Heart left ventricle (tissue), 16 donors: ENCODE measurements at regions not wholly inside any gene's neighbourhood (a gene's known extent, or its start where the extent isn't known, plus 50 kb on each side); places are given as distances from the start of the nearest gene placed in this dataset.
"Not testable (repeated sequence)": the region's sequence is repeated elsewhere in the genome, so short reads cannot be mapped to it uniquely, and the experiment has no call there.

Source experiments
- ATAC-seq, 4 donors: fragments of 200-7000 bp; cut with Tn5 transposase; one replicate each; pipeline ENCODE4 v1.9.1; 2020 to 2022; ENCODE audit warnings: moderate library complexity in 4 of 4, mild to moderate bottlenecking in 3 of 4, moderate number of reproducible peaks in 1 of 4
- DNase-seq, 5 donors: peaks; one replicate each; pipeline ENCODE4 v3.0.0-alpha.2; 2020
- H3K27ac ChIP-seq, 12 donors: fragments of 200-600 bp; sonication (generic) in 4 of 12; one replicate each; pipeline versions ENCODE4 v1.5.0 to v1.8.0; 2016 to 2022; ENCODE audit warnings: mild to moderate bottlenecking in 2 of 12
- H3K27me3 ChIP-seq, 9 donors: fragments of 200-600 bp; sonication (generic) in 2 of 9; one replicate each; pipeline versions ENCODE4 v1.5.1 to v1.8.0; 2016 to 2022; ENCODE audit warnings: mild to moderate bottlenecking in 3 of 9
- H3K36me3 ChIP-seq, 9 donors: fragments of 200-600 bp; sonication (generic) in 2 of 9; one replicate each; pipeline versions ENCODE4 v1.5.0 to v1.8.0; 2018 to 2022; ENCODE audit warnings: mild to moderate bottlenecking in 2 of 9
- H3K4me1 ChIP-seq, 12 donors: fragments of 200-600 bp; sonication (generic) in 4 of 12; one replicate each; pipeline versions ENCODE4 v1.5.0 to v1.8.0; 2016 to 2022; ENCODE audit warnings: mild to moderate bottlenecking in 3 of 12
- H3K4me3 ChIP-seq, 12 donors: fragments of 200-600 bp; sonication (generic) in 4 of 12; one replicate each; pipeline versions ENCODE4 v1.5.0 to v1.8.0; 2017 to 2022; ENCODE audit warnings: mild to moderate bottlenecking in 9 of 12, moderate library complexity in 4 of 12
- H3K9me3 ChIP-seq, 12 donors: fragments of 200-600 bp; sonication (generic) in 4 of 12; one replicate each; pipeline versions ENCODE4 v1.5.0 to v1.8.0; 2016 to 2022; ENCODE audit warnings: mild to moderate bottlenecking in 1 of 12
- CTCF ChIP-seq, 12 donors: fragments of 200-600 bp; sonication (generic) in 4 of 12; IDR thresholded peaks; one replicate each; pipeline versions ENCODE4 v1.5.0 to v1.8.0; 2018 to 2022; ENCODE audit warnings: antibody characterized with exemption in 12 of 12, mild to moderate bottlenecking in 5 of 12
- POLR2A ChIP-seq, 2 donors: fragments of 450-650 bp; IDR thresholded peaks; one replicate each; pipeline ENCODE4 v1.6.1; 2017; ENCODE audit warnings: antibody characterized with exemption in 2 of 2, mild to moderate bottlenecking in 2 of 2, moderate library complexity in 2 of 2
- WGBS, 4 donors: extraction: QIAGEN DNeasy Blood & Tissue Kit in 2 of 4; methylation state at CpG; one replicate each; pipeline versions ENCODE4 v1.1.5 to v1.1.7; 2013 to 2018; 5-methylcytosine and 5-hydroxymethylcytosine counted together
- intact Hi-C, 10 donors: fragments of 100-400 bp; cut with DNase I; formaldehyde crosslinking; loops; one replicate each; pipeline versions ENCODE4 v1.11.1 to v1.14.2; 2022
- donor health status: ischemic (EF 13 %, LVEDD 7.1; RV severe dilation, severe dysfunction).
- donor health status: healthy with polysubstance abuse.
- donor health status: DM: no; HTN: yes; CAD: no.
- donor health status: DM: no; HTN: no; CAD: no.
- donor health status: ischemic (EF 25% LVEDD 6.9; RV normal size, moderate dysfunction).
- donor health status: ischemic (EF 25% LVEDD 5.7; RV mildly dilated, moderate dysfunction).
- donor health status: healthy.
- donor health status: DM: yes; HTN: yes; CAD: no.
- donor health status: ischemic (EF 35%, LVEDD 5.7; RV mildly dilated, moderate dysfunction).
- donor health status: nonischemic (EF 11% LVEDD 7.7; RV severe dilation, severe dysfunction).
- donor health status: DM: yes; HTN: yes; CAD: no.
- donor health status: PGD.
- donor health status: ischemic (EF 29% LVEDD 5.4; RV normal size, mild dysfunction).
- donor health status: nonischemic (EF 23%, LVEDD 6.1; RV moderate dilation, normal function).

- Histone ChIP-seq H3K27me3 (no peaks in the 10 kb centered on the region), H3K4me1 (peaks cover 0 to 12% (median 4%) of the 10 kb centered on the region in 12 donors), H3K36me3 (no peaks in the 10 kb centered on the region), H3K27ac (no peak overlapping the region), H3K4me3 (no peak overlapping the region), H3K9me3 (peaks cover 0 to 7% (median 0%) of the 10 kb centered on the region in 12 donors)
- TF ChIP-seq POLR2A (IDR thresholded peaks at IDR 0.05) (no peak), CTCF (IDR thresholded peaks at IDR 0.05) (no peak)
- 25 to 35% (median 31%) methylated on average over 2 of the region's 2 CpGs for WGBS, 4 donors
- intact Hi-C loops: no loop called here
- ATAC-seq (peak in 2 of 4 donors; percentile 43 to 50), DNase-seq (no peak)
Measured at GRCh38 chr15:29990035-29990434, 92.7 kb upstream of the GOLGA8J start.

- H3K9me3 ChIP-seq: peaks cover 0 to 7% (median 0%) of the 10 kb centered on the region in 12 donors
- H3K4me1 ChIP-seq: peaks cover 0 to 12% (median 4%) of the 10 kb centered on the region in 12 donors
- intact Hi-C loops: loop anchor here in 1 of 10 donors (5.0 kb wide), 1 partner anchor 49 kb away; no protein-coding TSS in a partner anchor
- WGBS, 4 donors: 15 to 45% (median 35%) methylated on average over 3 of the region's 3 CpGs
- no peak overlapping the region for H3K4me3 ChIP-seq
- H3K27me3 ChIP-seq: peaks cover 0 to 7% (median 0%) of the 10 kb centered on the region in 9 donors
- DNase-seq (no peak), ATAC-seq (peak in 3 of 4 donors; percentile 27 to 53 (median 52))
- no peak overlapping the region for H3K27ac ChIP-seq
- no peaks in the 10 kb centered on the region for H3K36me3 ChIP-seq
- TF ChIP-seq CTCF (IDR thresholded peaks at IDR 0.05): no peak
- no peak for TF ChIP-seq POLR2A (IDR thresholded peaks at IDR 0.05)
Measured at GRCh38 chr15:29988701-29989100, 94.1 kb upstream of the GOLGA8J start.

- DNase-seq (no peak), ATAC-seq (no peak)
- Histone ChIP-seq H3K9me3 (peaks cover 0 to 7% (median 0%) of the 10 kb centered on the region in 12 donors), H3K27me3 (peaks cover 0 to 7% (median 0%) of the 10 kb centered on the region in 9 donors), H3K4me1 (peaks cover 0 to 12% (median 4%) of the 10 kb centered on the region in 12 donors), H3K27ac (no peak overlapping the region), H3K4me3 (no peak overlapping the region), H3K36me3 (no peaks in the 10 kb centered on the region)
- intact Hi-C loops: loop anchor here in 1 of 10 donors (5.0 kb wide), 1 partner anchor 50 kb away; no protein-coding TSS in a partner anchor
- TF ChIP-seq POLR2A (IDR thresholded peaks at IDR 0.05) (no peak), CTCF (IDR thresholded peaks at IDR 0.05) (no peak)
- WGBS, 4 donors: 57 to 71% (median 62%) methylated on average over 2 of the region's 2 CpGs
Measured at GRCh38 chr15:29986946-29987345, 95.8 kb upstream of the GOLGA8J start.

- no peaks in the 10 kb centered on the region for H3K36me3 ChIP-seq
- no peak for DNase-seq
- ATAC-seq: peak; percentile 16 to 61 (median 32)
- intact Hi-C loops: loop anchor here in 1 of 10 donors (10.0 kb wide), 1 partner anchor 46 kb away; no protein-coding TSS in a partner anchor
- TF ChIP-seq POLR2A (IDR thresholded peaks at IDR 0.05) (no peak), CTCF (IDR thresholded peaks at IDR 0.05) (no peak)
- no peak overlapping the region for H3K4me3 ChIP-seq
- no peaks in the 10 kb centered on the region for H3K9me3 ChIP-seq
- no peaks in the 10 kb centered on the region for H3K27me3 ChIP-seq
- H3K27ac ChIP-seq: no peak overlapping the region
- no peaks in the 10 kb centered on the region for H3K4me1 ChIP-seq
- 59 to 72% (median 63%) methylated on average over 8 of the region's 8 CpGs for WGBS, 4 donors
Measured at GRCh38 chr15:29978411-29979382, 104.1 kb upstream of the GOLGA8J start.

- not testable (repeated sequence) for H3K27ac ChIP-seq, ATAC-seq, DNase-seq, H3K4me1 ChIP-seq, H3K36me3 ChIP-seq, H3K4me3 ChIP-seq
- Histone ChIP-seq H3K27me3 (peaks cover 0 to 34% (median 11%) of the 10 kb centered on the region in 9 donors), H3K9me3 (peaks cover 0 to 10% (median 2%) of the 10 kb centered on the region in 12 donors)
- 75 to 93% (median 84%) methylated on average over 3 to 4 of the region's 4 CpGs for WGBS, 4 donors
- intact Hi-C loops: loop anchor here in 1 of 10 donors (10.0 kb wide), 1 partner anchor 51 kb away; no protein-coding TSS in a partner anchor
Measured at GRCh38 chr15:29974056-29974455, 108.7 kb upstream of the GOLGA8J start.
